ENCODE measurements at regions not wholly inside any gene's neighbourhood (a gene's known extent, or its start where the extent isn't known, plus 50 kb on each side); places are given as distances from the start of the nearest gene placed in this dataset.

GRCh38 chr1:19554090-19554489 is 68.8 kb upstream of the CAPZB start:
- TF ChIP-seq CTCF (IDR thresholded peaks at IDR 0.05) (no peak), EP300 (IDR thresholded peaks at IDR 0.05) (no peak), POLR2A (IDR thresholded peaks at IDR 0.05) (no peak), POLR2AphosphoS5 (IDR thresholded peaks at IDR 0.05) (no peak)

All from suprapubic skin (tissue), 4 donors.